Neural crest cell (in vitro differentiated cells): ENCODE measurements at regions not wholly inside any gene's neighbourhood (a gene's known extent, or its start where the extent isn't known, plus 50 kb on each side); places are given as distances from the start of the nearest gene placed in this dataset.

ENCODE experiments used
- DNase-seq: peaks from one replicate; pipeline ENCODE4 v3.0.0; 2021; ENCODE audit warnings: low read depth, mixed read lengths, low spot score
- H3K27ac Mint-ChIP-seq: one replicate; pipeline ENCODE4 v1.8.0; 2021; ENCODE audit warnings: mild to moderate bottlenecking, mixed read lengths; ENCODE audit not compliant: unreplicated experiment
- H3K27me3 Mint-ChIP-seq: 2 replicates; pipeline ENCODE4 v1.8.0; 2021; ENCODE audit warnings: low read depth, mild to moderate bottlenecking, mixed read lengths
- H3K36me3 Mint-ChIP-seq: 2 replicates; pipeline ENCODE4 v1.8.0; 2021; ENCODE audit warnings: low read depth, mild to moderate bottlenecking, mixed read lengths
- H3K4me1 Mint-ChIP-seq: 2 replicates; pipeline ENCODE4 v1.8.0; 2021; ENCODE audit warnings: mixed read lengths
- H3K4me3 Mint-ChIP-seq: one replicate; pipeline ENCODE4 v1.8.0; 2021; ENCODE audit warnings: mild to moderate bottlenecking, mixed read lengths
- H3K9me3 Mint-ChIP-seq: 2 replicates; pipeline ENCODE4 v1.8.0; 2021; ENCODE audit warnings: mixed read lengths
- TF ChIP-seq, protein P1 (sequence below): fragments of 200-600 bp; sonication (generic); conservative IDR thresholded peaks from 2 replicates; pipeline ENCODE4 v1.5.0; 2021; ENCODE audit warnings: antibody characterized with exemption, mild to moderate bottlenecking

DNA sequence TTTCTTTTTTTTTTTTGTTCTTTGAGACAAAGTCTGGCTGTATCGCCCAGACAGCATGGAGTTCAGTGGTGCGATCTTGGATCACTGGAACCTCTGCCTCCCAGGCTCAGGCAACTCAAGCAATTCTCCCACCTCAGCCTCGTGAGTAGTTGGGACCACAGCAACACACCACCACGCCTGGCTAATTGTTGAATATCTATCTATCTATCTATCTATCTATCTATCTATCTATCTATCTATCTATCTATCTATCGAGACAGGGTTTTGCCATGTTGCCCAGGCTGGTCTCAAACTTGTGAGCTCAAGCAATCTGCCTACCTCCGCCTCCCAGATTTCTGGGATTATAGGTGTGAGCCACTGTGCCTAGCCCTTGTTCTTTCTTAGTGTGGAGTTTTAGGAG is 143.3 kb upstream of the DPH6 start:
- Mint-ChIP-seq H3K27ac (no peak overlapping the region), H3K4me3 (no peak overlapping the region), H3K4me1 (no peaks in the 10 kb centered on the region), H3K9me3 (no peaks in the 10 kb centered on the region), H3K27me3 (no peaks in the 10 kb centered on the region), H3K36me3 (no peaks in the 10 kb centered on the region)
- TF ChIP-seq, protein P1, sequence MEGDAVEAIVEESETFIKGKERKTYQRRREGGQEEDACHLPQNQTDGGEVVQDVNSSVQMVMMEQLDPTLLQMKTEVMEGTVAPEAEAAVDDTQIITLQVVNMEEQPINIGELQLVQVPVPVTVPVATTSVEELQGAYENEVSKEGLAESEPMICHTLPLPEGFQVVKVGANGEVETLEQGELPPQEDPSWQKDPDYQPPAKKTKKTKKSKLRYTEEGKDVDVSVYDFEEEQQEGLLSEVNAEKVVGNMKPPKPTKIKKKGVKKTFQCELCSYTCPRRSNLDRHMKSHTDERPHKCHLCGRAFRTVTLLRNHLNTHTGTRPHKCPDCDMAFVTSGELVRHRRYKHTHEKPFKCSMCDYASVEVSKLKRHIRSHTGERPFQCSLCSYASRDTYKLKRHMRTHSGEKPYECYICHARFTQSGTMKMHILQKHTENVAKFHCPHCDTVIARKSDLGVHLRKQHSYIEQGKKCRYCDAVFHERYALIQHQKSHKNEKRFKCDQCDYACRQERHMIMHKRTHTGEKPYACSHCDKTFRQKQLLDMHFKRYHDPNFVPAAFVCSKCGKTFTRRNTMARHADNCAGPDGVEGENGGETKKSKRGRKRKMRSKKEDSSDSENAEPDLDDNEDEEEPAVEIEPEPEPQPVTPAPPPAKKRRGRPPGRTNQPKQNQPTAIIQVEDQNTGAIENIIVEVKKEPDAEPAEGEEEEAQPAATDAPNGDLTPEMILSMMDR, result no peak
- no peak for DNase-seq

DNA sequence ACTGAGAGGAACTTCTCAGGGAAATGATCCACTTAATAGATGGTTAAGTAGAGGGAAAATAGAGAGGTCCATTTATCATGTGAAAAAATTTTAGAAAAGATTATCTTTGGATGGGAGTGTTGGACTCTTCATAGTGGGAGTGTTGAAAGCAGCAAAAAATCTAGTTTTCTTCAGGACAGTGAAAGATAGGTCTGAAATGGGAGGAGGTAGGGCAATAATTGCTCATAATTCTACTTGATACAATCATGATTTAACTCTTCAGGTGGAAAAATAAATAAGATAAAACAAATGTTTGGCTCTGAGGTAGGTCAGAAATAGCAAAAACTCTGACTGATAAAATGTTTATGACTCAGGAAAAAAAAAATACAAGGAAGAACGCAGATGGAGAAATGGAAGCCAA is 144.1 kb upstream of the DPH6 start:
- DNase-seq, result no peak
- TF ChIP-seq, protein P1, result no peak
- no peak overlapping the region for H3K27ac Mint-ChIP-seq

DNA sequence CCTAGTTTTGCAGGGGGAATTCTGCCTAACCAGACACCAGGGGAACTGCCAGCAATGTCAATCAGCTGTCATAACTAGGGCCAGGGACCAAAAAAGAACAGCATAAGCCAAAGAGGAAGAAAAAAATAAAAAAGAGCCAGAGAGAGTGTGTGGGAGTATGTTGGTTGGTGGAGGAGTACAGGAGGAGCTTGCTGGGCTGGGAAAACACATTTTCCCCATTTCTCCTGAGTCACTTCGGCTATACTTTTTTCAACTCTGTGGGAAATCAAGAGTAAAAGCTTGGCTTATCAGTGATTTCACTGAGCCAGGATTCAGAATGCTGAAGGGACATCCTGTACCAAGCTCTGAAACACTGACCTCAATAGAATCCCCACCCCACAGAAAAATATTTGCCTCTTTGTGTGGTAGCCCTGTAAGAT is 144.7 kb upstream of the DPH6 start:
- TF ChIP-seq, protein P1, result no peak
- H3K27me3 Mint-ChIP-seq, result no peaks in the 10 kb centered on the region
- H3K9me3 Mint-ChIP-seq, result no peaks in the 10 kb centered on the region
- H3K27ac Mint-ChIP-seq, result no peak overlapping the region
- no peak for DNase-seq
- no peaks in the 10 kb centered on the region for H3K4me1 Mint-ChIP-seq
- H3K4me3 Mint-ChIP-seq, result no peak overlapping the region
- H3K36me3 Mint-ChIP-seq, result no peaks in the 10 kb centered on the region

More for the DNA sequence above, 144.1 kb upstream of the DPH6 start:
- Mint-ChIP-seq H3K4me3 (no peak overlapping the region), H3K27me3 (no peaks in the 10 kb centered on the region), H3K36me3 (no peaks in the 10 kb centered on the region), H3K4me1 (no peaks in the 10 kb centered on the region), H3K9me3 (no peaks in the 10 kb centered on the region)

DNA sequence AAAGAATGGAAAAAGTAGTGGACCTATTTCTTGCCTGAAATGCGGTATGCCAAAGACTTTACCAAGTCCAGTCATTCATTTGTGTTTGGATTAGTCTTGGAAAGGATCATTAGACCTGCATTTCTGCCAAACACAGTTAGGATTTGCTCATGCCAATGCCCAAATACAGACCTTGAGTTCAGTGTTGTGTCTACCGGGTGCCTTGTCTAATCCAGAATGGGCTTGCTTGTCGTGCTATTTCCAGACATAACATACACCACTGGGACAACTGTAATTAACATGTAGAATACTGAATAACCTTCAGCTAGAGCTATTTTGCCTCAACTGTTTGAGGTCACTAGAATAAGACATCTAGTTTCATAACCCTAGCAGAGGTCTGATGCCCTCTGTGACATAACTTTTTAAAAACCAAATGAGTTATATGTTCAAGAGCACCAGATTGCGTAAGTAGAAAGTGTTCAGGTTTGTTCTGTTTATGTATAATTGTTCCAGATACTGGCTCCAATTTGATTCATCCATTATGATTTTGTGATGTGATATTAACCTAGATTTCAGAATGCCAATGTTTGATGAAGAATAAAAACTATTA is 145.3 kb upstream of the DPH6 start:
- TF ChIP-seq, protein P1, result no peak
- no peaks in the 10 kb centered on the region for H3K36me3 Mint-ChIP-seq
- DNase-seq, result no peak
- H3K9me3 Mint-ChIP-seq, result no peaks in the 10 kb centered on the region
- H3K4me3 Mint-ChIP-seq, result no peak overlapping the region
- H3K4me1 Mint-ChIP-seq, result no peaks in the 10 kb centered on the region
- no peaks in the 10 kb centered on the region for H3K27me3 Mint-ChIP-seq
- H3K27ac Mint-ChIP-seq, result no peak overlapping the region

DNA sequence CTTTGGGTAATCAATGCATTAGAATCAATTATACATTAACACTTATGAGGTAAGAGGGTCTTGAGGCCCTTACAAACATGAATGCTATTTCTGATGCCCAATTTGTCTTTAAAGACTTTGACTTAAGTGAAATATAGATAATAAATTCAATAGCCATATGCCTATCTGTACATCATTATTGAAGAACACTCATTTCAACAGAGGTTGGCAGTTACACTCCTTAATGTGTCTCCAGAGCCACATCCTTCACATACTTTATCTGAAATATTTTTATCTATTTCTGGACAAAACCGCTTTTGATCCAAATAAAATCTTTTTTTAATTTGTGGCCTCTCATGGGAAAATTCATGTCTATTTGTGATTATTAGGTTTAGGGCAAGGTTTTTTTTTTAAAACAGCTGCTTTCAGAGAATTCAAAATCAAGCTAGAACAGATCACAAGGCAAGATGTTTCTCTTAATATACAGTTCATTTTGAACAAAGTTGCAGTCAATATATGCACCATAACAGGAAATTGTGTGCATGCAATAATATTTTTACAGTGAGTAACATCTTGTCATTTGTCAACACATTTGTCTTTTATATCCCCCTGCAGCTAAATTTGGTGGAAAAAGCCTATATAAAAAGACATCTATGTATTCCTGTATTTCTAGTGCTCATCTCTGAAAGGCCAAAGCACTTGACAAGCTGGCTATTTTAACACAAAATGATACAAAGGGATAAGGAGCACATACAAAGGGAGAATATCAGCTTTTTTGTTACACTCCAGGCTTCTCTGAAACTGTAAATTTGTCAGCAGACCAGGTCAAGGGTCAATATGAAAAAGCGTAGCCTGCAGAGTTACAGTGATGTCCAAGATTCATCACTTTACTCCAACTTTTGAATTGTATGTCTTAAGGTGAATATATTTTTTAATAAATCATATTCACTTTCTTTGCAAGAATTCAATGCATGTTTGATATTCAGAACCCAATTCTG is 146.2 kb upstream of the DPH6 start:
- no peak overlapping the region for H3K27ac Mint-ChIP-seq

More for the DNA sequence above, 146.2 kb upstream of the DPH6 start:
- no peaks in the 10 kb centered on the region for H3K36me3 Mint-ChIP-seq
- TF ChIP-seq, protein P1, result no peak
- DNase-seq, result no peak
- no peaks in the 10 kb centered on the region for H3K4me1 Mint-ChIP-seq
- H3K9me3 Mint-ChIP-seq, result no peaks in the 10 kb centered on the region
- H3K4me3 Mint-ChIP-seq, result no peak overlapping the region
- no peaks in the 10 kb centered on the region for H3K27me3 Mint-ChIP-seq
